Endothelial cell (in vitro differentiated cells): ENCODE measurements at regions not wholly inside any gene's neighbourhood (a gene's known extent, or its start where the extent isn't known, plus 50 kb on each side); places are given as distances from the start of the nearest gene placed in this dataset.
A peak's percentile ranks its signal among the peaks of the same experiment; 100 is the strongest.

Experiments
- DNase-seq: peaks from one replicate; pipeline ENCODE4 v3.0.0; 2021; ENCODE audit warnings: low spot score
- H3K27ac Mint-ChIP-seq: one replicate; pipeline ENCODE4 v1.8.0; 2021; ENCODE audit warnings: mixed read lengths, inconsistent platforms; ENCODE audit not compliant: unreplicated experiment
- H3K27me3 Mint-ChIP-seq: one replicate; pipeline ENCODE4 v1.8.0; 2021; ENCODE audit warnings: mild to moderate bottlenecking, moderate library complexity, mixed read lengths, inconsistent platforms; ENCODE audit not compliant: unreplicated experiment
- H3K36me3 Mint-ChIP-seq: one replicate; pipeline ENCODE4 v1.8.0; 2021; ENCODE audit warnings: mild to moderate bottlenecking, low read depth, mixed read lengths, inconsistent platforms; ENCODE audit not compliant: unreplicated experiment
- H3K4me1 Mint-ChIP-seq: one replicate; pipeline ENCODE4 v1.8.0; 2021; ENCODE audit warnings: mild to moderate bottlenecking, mixed read lengths, inconsistent platforms; ENCODE audit not compliant: unreplicated experiment
- H3K4me3 Mint-ChIP-seq: one replicate; pipeline ENCODE4 v1.8.0; 2021; ENCODE audit warnings: mild to moderate bottlenecking, mixed read lengths, inconsistent platforms; ENCODE audit not compliant: unreplicated experiment
- H3K9me3 Mint-ChIP-seq: one replicate; pipeline ENCODE4 v1.8.0; 2021; ENCODE audit warnings: mixed read lengths, inconsistent platforms; ENCODE audit not compliant: unreplicated experiment
- CTCF ChIP-seq: fragments of 200-600 bp; sonication (generic); IDR thresholded peaks from one replicate; pipeline ENCODE4 v1.5.0; 2021; ENCODE audit warnings: antibody characterized with exemption; ENCODE audit not compliant: unreplicated experiment

- no peaks in the 10 kb centered on the region for H3K9me3 Mint-ChIP-seq
- TF ChIP-seq CTCF = no peak
- H3K27me3 Mint-ChIP-seq = no peaks in the 10 kb centered on the region
- H3K4me1 Mint-ChIP-seq = peaks cover 25% of the 10 kb centered on the region
- DNase-seq = no peak
- no peak overlapping the region for H3K4me3 Mint-ChIP-seq
- H3K27ac Mint-ChIP-seq = no peak overlapping the region
- no peaks in the 10 kb centered on the region for H3K36me3 Mint-ChIP-seq
These were observed 135.3 kb upstream of the KCNG1 start for GRCh38 chr20:51158226-51158625.

- Mint-ChIP-seq H3K36me3 (no peaks in the 10 kb centered on the region), H3K9me3 (no peaks in the 10 kb centered on the region), H3K27me3 (no peaks in the 10 kb centered on the region), H3K4me1 (peaks cover 22% of the 10 kb centered on the region), H3K27ac (peak overlapping the region; percentile 90), H3K4me3 (no peak overlapping the region)
- no peak for DNase-seq
- no peak for TF ChIP-seq CTCF
These were observed 133.4 kb upstream of the KCNG1 start for GRCh38 chr20:51156041-51156982.

- peaks cover 22% of the 10 kb centered on the region for H3K4me1 Mint-ChIP-seq
- H3K9me3 Mint-ChIP-seq = no peaks in the 10 kb centered on the region
- H3K27me3 Mint-ChIP-seq = no peaks in the 10 kb centered on the region
- no peak for TF ChIP-seq CTCF
- no peak overlapping the region for H3K4me3 Mint-ChIP-seq
- no peaks in the 10 kb centered on the region for H3K36me3 Mint-ChIP-seq
- no peak for DNase-seq
- peak overlapping the region; percentile 90 for H3K27ac Mint-ChIP-seq
These were observed 132.1 kb upstream of the KCNG1 start for GRCh38 chr20:51154708-51155690.

GRCh38 chr20:51153867-51154707, 131.2 kb upstream of the KCNG1 start:
- H3K4me3 Mint-ChIP-seq = no peak overlapping the region
- peak overlapping the region; percentile 16 for H3K27ac Mint-ChIP-seq
- H3K9me3 Mint-ChIP-seq = no peaks in the 10 kb centered on the region
- no peaks in the 10 kb centered on the region for H3K36me3 Mint-ChIP-seq
- H3K4me1 Mint-ChIP-seq = peaks cover 22% of the 10 kb centered on the region
- DNase-seq = no peak
- no peak for TF ChIP-seq CTCF
- H3K27me3 Mint-ChIP-seq = no peaks in the 10 kb centered on the region
